HFF-Myc (cell line): ENCODE measurements at regions not wholly inside any gene's neighbourhood (a gene's known extent, or its start where the extent isn't known, plus 50 kb on each side); places are given as distances from the start of the nearest gene placed in this dataset.

Experiments used
- DNase-seq: peaks from one replicate; pipeline ENCODE4 v3.0.0-alpha.2; 2011; ENCODE audit warnings: low read depth; ENCODE audit errors: extremely low read depth
- H3K4me3 ChIP-seq: replicated peaks from 2 replicates; pipeline ENCODE4 v1.5.1; 2011; ENCODE audit warnings: low read depth, mild to moderate bottlenecking, control low read depth, low read length
- TF ChIP-seq, protein P1 (sequence below): IDR thresholded peaks from 2 replicates; pipeline ENCODE4 v1.5.1; 2012; ENCODE audit warnings: mild to moderate bottlenecking, low read depth, low read length, control low read depth; ENCODE audit errors: missing control alignments

DNA sequence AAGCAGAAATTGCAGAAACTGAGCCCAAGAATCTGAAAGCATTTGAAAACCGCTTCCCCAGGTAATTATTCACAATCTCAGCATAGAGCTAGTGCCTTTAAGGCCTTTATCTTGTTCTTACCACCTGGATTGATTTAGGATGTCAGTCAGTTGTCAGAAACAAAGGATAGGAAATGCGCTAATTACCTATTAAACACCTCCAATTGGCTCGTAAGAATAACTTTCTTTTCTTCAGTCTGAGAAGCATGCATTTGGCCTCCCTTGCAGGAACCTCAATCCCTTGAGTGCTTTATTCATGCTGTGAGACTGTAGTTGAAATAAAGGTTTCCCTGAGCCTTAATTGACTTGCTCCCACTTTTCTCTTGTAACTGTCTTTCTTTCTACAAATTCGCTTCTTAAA lies 400.3 kb upstream of the LRATD1 start:
- no peak for DNase-seq
- H3K4me3 ChIP-seq: no peak overlapping the region
- TF ChIP-seq, protein P1, sequence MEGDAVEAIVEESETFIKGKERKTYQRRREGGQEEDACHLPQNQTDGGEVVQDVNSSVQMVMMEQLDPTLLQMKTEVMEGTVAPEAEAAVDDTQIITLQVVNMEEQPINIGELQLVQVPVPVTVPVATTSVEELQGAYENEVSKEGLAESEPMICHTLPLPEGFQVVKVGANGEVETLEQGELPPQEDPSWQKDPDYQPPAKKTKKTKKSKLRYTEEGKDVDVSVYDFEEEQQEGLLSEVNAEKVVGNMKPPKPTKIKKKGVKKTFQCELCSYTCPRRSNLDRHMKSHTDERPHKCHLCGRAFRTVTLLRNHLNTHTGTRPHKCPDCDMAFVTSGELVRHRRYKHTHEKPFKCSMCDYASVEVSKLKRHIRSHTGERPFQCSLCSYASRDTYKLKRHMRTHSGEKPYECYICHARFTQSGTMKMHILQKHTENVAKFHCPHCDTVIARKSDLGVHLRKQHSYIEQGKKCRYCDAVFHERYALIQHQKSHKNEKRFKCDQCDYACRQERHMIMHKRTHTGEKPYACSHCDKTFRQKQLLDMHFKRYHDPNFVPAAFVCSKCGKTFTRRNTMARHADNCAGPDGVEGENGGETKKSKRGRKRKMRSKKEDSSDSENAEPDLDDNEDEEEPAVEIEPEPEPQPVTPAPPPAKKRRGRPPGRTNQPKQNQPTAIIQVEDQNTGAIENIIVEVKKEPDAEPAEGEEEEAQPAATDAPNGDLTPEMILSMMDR: no peak

- TF ChIP-seq, protein P1: no peak
- no peak for DNase-seq
- no peak overlapping the region for H3K4me3 ChIP-seq
Observed at GRCh38 chr2:14234911-14235310, 397.6 kb upstream of the LRATD1 start.

GRCh38 chr2:14235667-14236066 lies 396.9 kb upstream of the LRATD1 start:
- DNase-seq: no peak
- TF ChIP-seq, protein P1: no peak
- H3K4me3 ChIP-seq: no peak overlapping the region

DNA sequence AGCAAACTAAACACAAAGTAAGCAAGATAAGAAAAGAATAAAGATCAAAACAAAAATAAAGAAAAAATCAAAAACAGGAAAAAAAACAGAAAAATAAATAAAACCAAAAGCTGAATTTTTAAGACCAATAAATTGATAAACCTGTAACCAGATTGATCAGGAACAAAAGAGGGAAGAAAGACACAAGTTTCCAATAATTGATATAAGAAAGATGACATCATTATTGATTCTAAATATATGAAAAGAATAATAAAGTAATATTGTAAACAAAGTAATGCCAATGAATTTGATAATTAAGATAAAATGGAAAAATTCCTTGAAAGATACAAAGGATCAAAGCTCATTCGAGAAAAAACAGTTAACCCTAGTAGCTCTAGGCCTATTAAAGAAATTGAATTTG lies 394.6 kb upstream of the LRATD1 start:
- TF ChIP-seq, protein P1: no peak
- no peak for DNase-seq
- H3K4me3 ChIP-seq: no peak overlapping the region

- TF ChIP-seq, protein P1: no peak
- H3K4me3 ChIP-seq: no peak overlapping the region
- no peak for DNase-seq
Observed at GRCh38 chr2:14239605-14240004, 392.9 kb upstream of the LRATD1 start.

GRCh38 chr2:14240868-14241267 lies 391.6 kb upstream of the LRATD1 start:
- no peak for DNase-seq
- TF ChIP-seq, protein P1: no peak
- H3K4me3 ChIP-seq: no peak overlapping the region

DNA sequence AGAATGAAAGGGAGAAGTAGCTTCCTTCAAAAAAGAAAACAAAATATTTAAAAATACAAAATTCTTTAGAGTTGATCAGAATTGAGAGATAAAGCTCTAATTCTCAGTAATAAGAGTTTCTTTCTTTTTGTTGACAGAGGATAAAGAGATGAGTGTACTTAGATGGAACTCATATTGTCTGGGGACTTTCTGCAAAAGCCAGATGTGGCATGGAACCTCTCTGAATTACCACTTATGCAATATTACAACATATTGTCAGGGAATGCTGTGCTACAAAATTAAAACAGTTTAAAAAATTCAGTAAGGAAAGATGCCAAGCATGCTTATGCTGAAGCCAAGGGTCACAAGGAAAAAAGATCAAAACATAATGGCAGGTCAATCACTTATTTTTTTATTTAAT lies 386.6 kb upstream of the LRATD1 start:
- no peak overlapping the region for H3K4me3 ChIP-seq
- TF ChIP-seq, protein P1: no peak
- DNase-seq: no peak
